ENCODE measurements at regions not wholly inside any gene's neighbourhood (a gene's known extent, or its start where the extent isn't known, plus 50 kb on each side); places are given as distances from the start of the nearest gene placed in this dataset.

DNA sequence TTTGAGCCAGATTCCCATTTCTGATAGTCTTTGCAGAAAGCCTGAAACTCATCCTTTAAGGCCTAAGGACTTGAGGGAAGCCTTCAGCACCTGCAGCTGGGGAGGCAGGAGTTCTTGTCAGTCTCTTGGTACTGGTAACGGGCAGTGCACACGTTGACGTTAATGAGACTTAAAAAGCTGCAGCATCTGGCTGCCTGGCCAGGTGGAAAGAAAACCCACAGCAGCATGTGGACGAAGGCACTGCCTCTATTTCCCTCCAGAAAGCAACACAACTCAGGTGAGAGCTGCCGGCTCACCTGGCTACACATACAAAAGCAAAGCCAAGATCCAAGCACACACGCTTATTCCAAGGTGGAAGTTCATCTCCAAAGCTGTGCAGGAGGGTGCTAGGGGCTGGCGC lies 178.8 kb downstream of the ANAPC1 start:
- Mint-ChIP-seq H3K27me3 (ENCODE audit: low read depth) (no peaks in the 10 kb centered on the region), H3K4me1 (ENCODE audit: low read depth) (peaks cover 47% of the 10 kb centered on the region), H3K36me3 (ENCODE audit: low read depth) (no peaks in the 10 kb centered on the region), H3K4me3 (ENCODE audit: unreplicated experiment) (no peak overlapping the region), H3K9me3 (ENCODE audit: low read depth) (no peaks in the 10 kb centered on the region), H3K27ac (ENCODE audit: unreplicated experiment) (peak overlapping the region; percentile 46)
- no peak for DNase-seq (ENCODE audit: low spot score)
- TF ChIP-seq, protein P1, sequence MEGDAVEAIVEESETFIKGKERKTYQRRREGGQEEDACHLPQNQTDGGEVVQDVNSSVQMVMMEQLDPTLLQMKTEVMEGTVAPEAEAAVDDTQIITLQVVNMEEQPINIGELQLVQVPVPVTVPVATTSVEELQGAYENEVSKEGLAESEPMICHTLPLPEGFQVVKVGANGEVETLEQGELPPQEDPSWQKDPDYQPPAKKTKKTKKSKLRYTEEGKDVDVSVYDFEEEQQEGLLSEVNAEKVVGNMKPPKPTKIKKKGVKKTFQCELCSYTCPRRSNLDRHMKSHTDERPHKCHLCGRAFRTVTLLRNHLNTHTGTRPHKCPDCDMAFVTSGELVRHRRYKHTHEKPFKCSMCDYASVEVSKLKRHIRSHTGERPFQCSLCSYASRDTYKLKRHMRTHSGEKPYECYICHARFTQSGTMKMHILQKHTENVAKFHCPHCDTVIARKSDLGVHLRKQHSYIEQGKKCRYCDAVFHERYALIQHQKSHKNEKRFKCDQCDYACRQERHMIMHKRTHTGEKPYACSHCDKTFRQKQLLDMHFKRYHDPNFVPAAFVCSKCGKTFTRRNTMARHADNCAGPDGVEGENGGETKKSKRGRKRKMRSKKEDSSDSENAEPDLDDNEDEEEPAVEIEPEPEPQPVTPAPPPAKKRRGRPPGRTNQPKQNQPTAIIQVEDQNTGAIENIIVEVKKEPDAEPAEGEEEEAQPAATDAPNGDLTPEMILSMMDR (IDR thresholded peaks at IDR 0.05) = no peak

DNA sequence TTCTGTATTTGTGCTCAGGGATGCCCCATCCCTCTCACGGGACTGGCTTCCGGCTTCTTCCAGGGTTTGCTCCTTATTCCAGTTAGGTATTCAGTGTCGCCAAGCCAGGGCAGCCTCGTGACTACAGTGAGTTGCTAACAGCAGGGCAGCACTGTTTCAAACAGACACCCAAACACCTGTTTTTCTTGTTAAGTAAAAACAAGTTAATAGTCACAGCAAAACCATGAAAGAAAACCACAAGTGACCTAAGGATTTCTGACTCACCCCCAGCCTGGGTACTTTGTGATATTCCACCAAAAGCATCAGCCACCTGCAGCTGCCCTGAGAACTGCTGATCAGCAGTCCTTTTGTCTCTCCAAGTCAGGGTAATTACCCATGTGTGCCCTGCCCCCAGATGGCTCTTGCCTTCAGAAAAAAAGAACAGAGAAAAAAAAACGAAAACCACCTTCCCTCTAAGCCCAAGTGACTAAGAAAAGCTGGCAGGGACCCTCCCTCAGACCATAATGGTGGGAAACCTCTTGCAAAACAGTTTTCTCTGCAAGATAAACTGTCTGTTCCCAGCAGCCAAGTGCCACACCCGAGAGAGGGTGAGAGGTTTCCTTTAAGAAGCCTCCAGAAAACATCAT lies 178.2 kb downstream of the ANAPC1 start:
- Mint-ChIP-seq H3K27ac (ENCODE audit: unreplicated experiment) (peak overlapping the region; percentile 89), H3K27me3 (ENCODE audit: low read depth) (no peaks in the 10 kb centered on the region), H3K9me3 (ENCODE audit: low read depth) (no peaks in the 10 kb centered on the region)

DNA sequence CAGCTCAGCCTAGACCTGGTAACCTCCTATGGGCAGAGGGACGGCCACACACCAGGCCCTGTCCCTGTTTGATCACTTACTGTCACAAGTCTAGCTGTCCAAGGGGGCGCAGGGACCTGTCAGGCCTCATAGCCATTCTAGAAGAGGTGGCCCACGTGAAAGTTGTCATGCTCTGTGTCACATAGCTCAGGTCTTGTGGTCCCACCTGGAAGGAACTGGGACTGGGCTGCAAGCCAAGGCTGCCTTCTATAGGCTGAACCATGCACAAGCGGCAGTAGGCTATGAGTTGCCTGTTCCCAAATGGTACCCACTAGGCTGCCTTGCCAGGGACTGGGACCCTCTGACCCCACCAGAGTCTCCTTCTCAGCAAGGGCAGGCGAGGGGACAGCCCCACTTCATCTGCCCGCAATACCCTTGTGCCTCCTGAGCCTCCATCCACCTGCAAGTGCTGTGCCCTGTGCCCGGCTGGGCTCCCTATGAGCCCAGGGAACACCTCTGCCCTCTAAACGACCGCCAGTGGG lies 177.5 kb downstream of the ANAPC1 start:
- Mint-ChIP-seq H3K4me1 (ENCODE audit: low read depth) (peaks cover 47% of the 10 kb centered on the region), H3K4me3 (ENCODE audit: unreplicated experiment) (no peak overlapping the region), H3K9me3 (ENCODE audit: low read depth) (peaks cover under 1% of the 10 kb centered on the region), H3K27me3 (ENCODE audit: low read depth) (no peaks in the 10 kb centered on the region), H3K27ac (ENCODE audit: unreplicated experiment) (peak overlapping the region; percentile 89), H3K36me3 (ENCODE audit: low read depth) (no peaks in the 10 kb centered on the region)
- TF ChIP-seq, protein P1 (IDR thresholded peaks at IDR 0.05) = no peak
- DNase-seq (ENCODE audit: low spot score) = no peak

More for the DNA sequence above, 178.2 kb downstream of the ANAPC1 start:
- H3K36me3 Mint-ChIP-seq (ENCODE audit: low read depth) = no peaks in the 10 kb centered on the region
- DNase-seq (ENCODE audit: low spot score) = no peak
- no peak overlapping the region for H3K4me3 Mint-ChIP-seq (ENCODE audit: unreplicated experiment)
- TF ChIP-seq, protein P1 (IDR thresholded peaks at IDR 0.05) = no peak
- H3K4me1 Mint-ChIP-seq (ENCODE audit: low read depth) = peaks cover 50% of the 10 kb centered on the region

DNA sequence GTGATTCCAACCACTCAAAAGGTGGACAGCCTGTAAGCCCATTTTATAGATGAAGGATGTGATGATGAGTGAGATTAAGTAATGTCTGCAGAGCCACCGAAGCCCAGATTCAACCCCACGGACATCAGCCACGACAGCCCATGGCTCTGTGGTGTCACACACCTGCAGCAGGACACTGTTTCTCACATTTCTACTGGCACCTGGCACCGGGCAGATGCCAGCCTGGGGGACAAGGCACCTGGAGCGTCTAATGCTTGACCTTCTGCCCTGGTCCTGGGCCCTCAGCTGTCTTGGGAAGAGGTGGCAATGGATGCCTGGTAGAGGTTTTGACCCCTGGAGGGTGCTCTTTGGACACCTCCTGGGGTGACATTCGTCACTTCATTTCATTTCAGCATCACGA lies 176.3 kb downstream of the ANAPC1 start:
- no peak for DNase-seq (ENCODE audit: low spot score)
- H3K4me3 Mint-ChIP-seq (ENCODE audit: unreplicated experiment) = no peak overlapping the region
- peaks cover 2% of the 10 kb centered on the region for H3K36me3 Mint-ChIP-seq (ENCODE audit: low read depth)
- H3K4me1 Mint-ChIP-seq (ENCODE audit: low read depth) = peaks cover 38% of the 10 kb centered on the region
- TF ChIP-seq, protein P1 (IDR thresholded peaks at IDR 0.05) = no peak
- no peaks in the 10 kb centered on the region for H3K27me3 Mint-ChIP-seq (ENCODE audit: low read depth)
- no peak overlapping the region for H3K27ac Mint-ChIP-seq (ENCODE audit: unreplicated experiment)
- peaks cover 7% of the 10 kb centered on the region for H3K9me3 Mint-ChIP-seq (ENCODE audit: low read depth)

DNA sequence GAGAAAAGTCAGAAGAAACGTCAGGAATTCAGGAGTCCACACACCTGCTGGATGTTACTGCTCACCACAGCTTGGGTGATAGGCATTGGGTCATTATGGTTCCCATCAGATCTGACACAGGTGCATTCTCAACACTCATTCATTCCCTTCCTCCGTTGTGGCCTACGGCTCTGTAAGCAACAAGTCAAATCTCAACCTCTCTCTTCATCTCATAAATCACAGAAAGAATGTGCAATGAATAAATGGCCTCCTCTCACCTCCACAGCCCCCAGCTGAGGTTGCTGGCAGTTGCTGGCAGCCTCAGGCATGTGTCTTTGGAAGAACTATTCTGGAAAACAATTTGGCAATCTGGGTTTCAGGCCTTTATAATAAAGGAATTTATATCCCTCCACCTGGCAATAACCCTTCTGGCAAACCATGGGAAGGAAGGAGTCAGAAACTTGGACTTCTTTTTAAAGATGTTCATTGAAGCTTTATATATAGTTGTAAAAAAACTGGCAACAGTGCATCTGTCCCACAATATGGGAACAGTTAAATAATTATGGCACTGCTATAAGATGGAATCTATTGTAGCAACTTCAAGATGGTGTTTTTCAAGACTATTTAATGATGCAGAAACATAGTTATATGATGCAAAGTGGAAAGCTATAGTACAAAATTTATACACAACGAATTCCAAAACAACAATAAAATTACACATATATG lies 175.4 kb downstream of the ANAPC1 start:
- H3K4me3 Mint-ChIP-seq (ENCODE audit: unreplicated experiment) = no peak overlapping the region
- H3K36me3 Mint-ChIP-seq (ENCODE audit: low read depth) = peaks cover 2% of the 10 kb centered on the region
- H3K27me3 Mint-ChIP-seq (ENCODE audit: low read depth) = no peaks in the 10 kb centered on the region
- peaks cover 36% of the 10 kb centered on the region for H3K4me1 Mint-ChIP-seq (ENCODE audit: low read depth)
- TF ChIP-seq, protein P1 (IDR thresholded peaks at IDR 0.05) = no peak
- H3K9me3 Mint-ChIP-seq (ENCODE audit: low read depth) = peaks cover 7% of the 10 kb centered on the region
- no peak for DNase-seq (ENCODE audit: low spot score)
- H3K27ac Mint-ChIP-seq (ENCODE audit: unreplicated experiment) = no peak overlapping the region

All from chondrocyte (in vitro differentiated cells).